HCT116 (cell line): ENCODE measurements at regions not wholly inside any gene's neighbourhood (a gene's known extent, or its start where the extent isn't known, plus 50 kb on each side); places are given as distances from the start of the nearest gene placed in this dataset.
A peak's percentile ranks its signal among the peaks of the same experiment; 100 is the strongest.

ENCODE experiments used
- ATAC-seq: fragments of 200-7000 bp; cut with Tn5 transposase; 2 replicates; pipeline ENCODE4 v1.9.1; 2020; ENCODE audit warnings: mild to moderate bottlenecking, moderate library complexity
- BruUV-seq: library from RNA; stranded (reverse); fragments of 400-500 nt; replicated peaks from 2 replicates; lab custom pipeline; 2021; lab: Mats Ljungman, UMichigan
- CTCF ChIA-PET: fragments of 300-600 bp; sonication (Branson Sonifier 250); formaldehyde crosslinking; loops from one replicate; lab custom pipeline; 2021; ENCODE audit warnings: antibody characterized with exemption; lab: Charles Lee
- POLR2A ChIA-PET: fragments of 300-600, 350-600 bp; sonication (Branson Sonifier 250); formaldehyde crosslinking; loops from one replicate; lab custom pipeline; 2021; ENCODE audit warnings: antibody characterized with exemption; lab: Charles Lee
- RAD21 ChIA-PET, 2 experiments: fragments of 300-600 bp; sonication (Branson Sonifier 250); formaldehyde crosslinking; loops; one replicate each; lab custom pipeline; 2023; ENCODE audit warnings: low total read pairs in 2 of 2; ENCODE audit not compliant: uncharacterized antibody in 2 of 2, unreplicated experiment in 2 of 2, low non-redundant PET in 1 of 2; lab: Charles Lee
- DNase-seq: peaks from one replicate; pipeline ENCODE4 v3.0.0-alpha.2; 2010; ENCODE audit warnings: low read depth, low spot score
- H2AFZ ChIP-seq: fragments of 200-600 bp; shearing (Covaris generic), sonication (generic); 2 replicates; pipeline ENCODE4 v1.6.1; 2017; ENCODE audit warnings: low read depth, mixed run types, mixed read lengths, antibody characterized with exemption, low read length; ENCODE audit not compliant: poor library complexity, severe bottlenecking
- H3K27ac ChIP-seq: 2 replicates; pipeline ENCODE4 v1.5.1; 2012; ENCODE audit warnings: low read depth, low read length
- H3K27me3 ChIP-seq: fragments of 200-600 bp; sonication (generic); 2 replicates; pipeline ENCODE4 v1.6.1; 2016; ENCODE audit warnings: mixed run types, low read length, mixed read lengths; ENCODE audit not compliant: insufficient read depth
- H3K36me3 ChIP-seq, 2 experiments: fragments of 200-500 bp in 1 of 2; fragments of 200-600 bp in 1 of 2; sonication (Bioruptor generic) in 1 of 2; sonication (generic) in 1 of 2; 2 replicates each; pipeline versions ENCODE4 v1.5.1 to v1.6.1; 2014 to 2016; ENCODE audit warnings: low read length in 2 of 2, inconsistent platforms in 1 of 2, mixed read lengths in 1 of 2, mixed run types in 1 of 2; ENCODE audit not compliant: insufficient read depth in 2 of 2, control insufficient read depth in 1 of 2
- H3K4me1 ChIP-seq, 2 experiments: fragments of 200-600 bp in 1 of 2; sonication (generic) in 1 of 2; 2 replicates each; pipeline versions ENCODE4 v1.5.1 to v1.6.1; 2012 to 2017; ENCODE audit warnings: low read length in 2 of 2, inconsistent platforms in 1 of 2, mild to moderate bottlenecking in 1 of 2, mixed read lengths in 1 of 2, mixed run types in 1 of 2, moderate library complexity in 1 of 2; ENCODE audit not compliant: insufficient read depth in 2 of 2, control insufficient read depth in 1 of 2
- H3K4me2 ChIP-seq: fragments of 200-600 bp; sonication (generic); 2 replicates; pipeline ENCODE4 v1.6.1; 2017; ENCODE audit warnings: mixed run types, low read length, mixed read lengths
- H3K4me3 ChIP-seq, 2 experiments: fragments of 200-600 bp in 1 of 2; sonication (generic) in 1 of 2; replicated peaks in 1 of 2; 2 replicates each; pipeline ENCODE4 v1.5.1; 2011 to 2016; ENCODE audit warnings: low read length in 2 of 2, control low read depth in 1 of 2, low read depth in 1 of 2, mild to moderate bottlenecking in 1 of 2, mixed read lengths in 1 of 2, mixed run types in 1 of 2
- H3K79me2 ChIP-seq: fragments of 200-600 bp; sonication (generic); 2 replicates; pipeline ENCODE4 v1.6.1; 2017; ENCODE audit warnings: mild to moderate bottlenecking, mixed run types, low read length, moderate library complexity, mixed read lengths; ENCODE audit not compliant: insufficient read depth
- H3K9ac ChIP-seq: fragments of 200-600 bp; sonication (generic); 2 replicates; pipeline ENCODE4 v1.6.1; 2016; ENCODE audit warnings: low read length, mixed read lengths
- H3K9me2 ChIP-seq: fragments of 200-600 bp; sonication (generic), shearing (Covaris generic); 2 replicates; pipeline ENCODE4 v1.6.1; 2017; ENCODE audit warnings: mixed run types, mild to moderate bottlenecking, moderate library complexity; ENCODE audit not compliant: insufficient read depth
- H3K9me3 ChIP-seq, 2 experiments: fragments of 200-500 bp in 1 of 2; fragments of 200-600 bp in 1 of 2; sonication (Bioruptor generic) in 1 of 2; sonication (generic) in 1 of 2; 2 replicates each; pipeline ENCODE4 v1.6.1; 2014 to 2017; ENCODE audit warnings: low read length in 2 of 2, mixed read lengths in 2 of 2, inconsistent platforms in 1 of 2, low read depth in 1 of 2, mild to moderate bottlenecking in 1 of 2, mixed run types in 1 of 2, moderate library complexity in 1 of 2; ENCODE audit not compliant: control insufficient read depth in 1 of 2, insufficient read depth in 1 of 2
- H4K20me1 ChIP-seq: fragments of 200-600 bp; sonication (generic), shearing (Covaris generic); 2 replicates; pipeline ENCODE4 v1.6.1; 2017; ENCODE audit warnings: mixed run types, mild to moderate bottlenecking, moderate library complexity; ENCODE audit not compliant: insufficient read depth
- CEBPB ChIP-seq: IDR thresholded peaks from 2 replicates; pipeline ENCODE4 v1.6.1; 2012; ENCODE audit warnings: low read depth
- ELF1 ChIP-seq: IDR thresholded peaks from 2 replicates; pipeline ENCODE4 v1.6.1; 2012; ENCODE audit warnings: low read depth, borderline replicate concordance
- EZH2 ChIP-seq: fragments of 200-600 bp; sonication (generic); IDR thresholded peaks from 2 replicates; pipeline ENCODE4 v1.6.1; 2017; ENCODE audit warnings: antibody characterized with exemption, mixed run types
- FOSL1 ChIP-seq: IDR thresholded peaks from 2 replicates; pipeline ENCODE4 v1.6.1; 2012; ENCODE audit warnings: low read depth
- JUND ChIP-seq: IDR thresholded peaks from 2 replicates; pipeline ENCODE4 v1.6.1; 2012
- POLR2A ChIP-seq: IDR thresholded peaks from 2 replicates; pipeline ENCODE4 v1.7.0; 2011; ENCODE audit warnings: borderline replicate concordance; ENCODE audit not compliant: insufficient read depth, insufficient read length; ENCODE audit errors: extremely low read depth
- RAD21 ChIP-seq: IDR thresholded peaks from 2 replicates; pipeline ENCODE4 v1.6.1; 2012; ENCODE audit warnings: low read depth, mild to moderate bottlenecking
- REST ChIP-seq: IDR thresholded peaks from 2 replicates; pipeline ENCODE4 v1.6.1; 2012; ENCODE audit warnings: low read depth
- SIN3A ChIP-seq: IDR thresholded peaks from 2 replicates; pipeline ENCODE4 v1.6.1; 2012; ENCODE audit warnings: low read depth
- SP1 ChIP-seq: IDR thresholded peaks from 2 replicates; pipeline ENCODE4 v1.6.1; 2012; ENCODE audit warnings: low read depth
- SRF ChIP-seq: IDR thresholded peaks from 2 replicates; pipeline ENCODE4 v1.6.1; 2012; ENCODE audit warnings: low read depth
- ZFX ChIP-seq: fragments of 450-650 bp; IDR thresholded peaks from 2 replicates; pipeline ENCODE4 v1.6.1; 2017
- intact Hi-C: fragments of 100-400 bp; cut with micrococcal nuclease; formaldehyde crosslinking; loops from 2 replicates; pipeline ENCODE4 v1.10.0; 2022
- TF ChIP-seq, protein P1 (sequence below): IDR thresholded peaks from 2 replicates; pipeline ENCODE4 v1.6.1; 2012

- Histone ChIP-seq H3K9me2 (no peaks in the 10 kb centered on the region), H3K4me3 (peak overlapping the region in 1 of 2 experiments; percentile 9; a peak in 1 of 4 replicates), H3K36me3 (no peaks in the 10 kb centered on the region), H3K27me3 (no peaks in the 10 kb centered on the region), H3K9ac (peak overlapping the region; percentile 22), H3K9me3 (no peaks in the 10 kb centered on the region), H4K20me1 (no peaks in the 10 kb centered on the region), H3K4me2 (peak overlapping the region; percentile 66), H2AFZ (peak overlapping the region; percentile 67), H3K4me1 (peaks cover 20 to 35% of the 10 kb centered on the region in 2 experiments), H3K27ac (peak overlapping the region; percentile 34; the same call in 1 of the 2 replicates), H3K79me2 (no peaks in the 10 kb centered on the region)
- ATAC-seq (peak; percentile 31), DNase-seq (peak; percentile 19)
- RAD21 ChIA-PET = interaction anchor here (0.7 to 1.5 kb wide), 2 partner anchors 119 kb away, joined by 3 to 5 read pairs; no protein-coding TSS in a partner anchor
- POLR2A ChIA-PET = interaction anchor here (0.7 to 1.4 kb wide), 4 partner anchors 9 to 205 kb away, joined by 3 to 5 read pairs (median 4); partner anchors contain the start of genes DPH3 and OXNAD1
- BruUV-seq = TSS peak; percentile 95
- TF ChIP-seq SP1 = no peak
- TF ChIP-seq JUND = no peak
- TF ChIP-seq, protein P1, sequence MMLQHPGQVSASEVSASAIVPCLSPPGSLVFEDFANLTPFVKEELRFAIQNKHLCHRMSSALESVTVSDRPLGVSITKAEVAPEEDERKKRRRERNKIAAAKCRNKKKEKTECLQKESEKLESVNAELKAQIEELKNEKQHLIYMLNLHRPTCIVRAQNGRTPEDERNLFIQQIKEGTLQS = no peak
- no peak for TF ChIP-seq CEBPB
- TF ChIP-seq ZFX = no peak
- no peak for TF ChIP-seq SRF
- no peak for TF ChIP-seq SIN3A
- no peak for TF ChIP-seq RAD21
- no peak for TF ChIP-seq POLR2A
- no peak for TF ChIP-seq FOSL1
- no peak for TF ChIP-seq EZH2
- TF ChIP-seq ELF1 = no peak
- no peak for TF ChIP-seq REST
- intact Hi-C loops = loop anchor here (1.0 kb wide), 1 partner anchor 41 kb away; no protein-coding TSS in a partner anchor
- CTCF ChIA-PET = interaction anchor here (0.9 to 3.5 kb wide), 4 partner anchors 9 to 118 kb away, joined by 3 to 27 read pairs (median 10); no protein-coding TSS in a partner anchor
These were observed 114.6 kb upstream of the GALNT15 start for GRCh38 chr3:16059711-16060357.
